ENCODE measurements at regions not wholly inside any gene's neighbourhood (a gene's known extent, or its start where the extent isn't known, plus 50 kb on each side); places are given as distances from the start of the nearest gene placed in this dataset.

GRCh38 chr5:60257596-60258271 is 364.2 kb upstream of the PDE4D start:
- Mint-ChIP-seq H3K36me3 (ENCODE audit: low read depth) (no peaks in the 10 kb centered on the region), H3K4me1 (peaks cover 3% of the 10 kb centered on the region)

GRCh38 chr5:60256546-60256945 is 363.0 kb upstream of the PDE4D start:
- Mint-ChIP-seq H3K27ac (no peak overlapping the region), H3K9me3 (no peaks in the 10 kb centered on the region), H3K27me3 (ENCODE audit: low read depth, poor library complexity) (peaks cover 4% of the 10 kb centered on the region), H3K4me1 (no peaks in the 10 kb centered on the region), H3K36me3 (ENCODE audit: low read depth) (no peaks in the 10 kb centered on the region), H3K4me3 (no peak overlapping the region)
- no peak for DNase-seq
- no peak for TF ChIP-seq CTCF (IDR thresholded peaks at IDR 0.05)

More at GRCh38 chr5:60257596-60258271, 364.2 kb upstream of the PDE4D start:
- H3K27ac Mint-ChIP-seq, result no peak overlapping the region
- H3K9me3 Mint-ChIP-seq, result no peaks in the 10 kb centered on the region
- no peak overlapping the region for H3K4me3 Mint-ChIP-seq
- no peak for DNase-seq
- no peak for TF ChIP-seq CTCF (IDR thresholded peaks at IDR 0.05)
- peaks cover 4% of the 10 kb centered on the region for H3K27me3 Mint-ChIP-seq (ENCODE audit: low read depth, poor library complexity)

- Mint-ChIP-seq H3K4me3 (no peak overlapping the region), H3K27ac (no peak overlapping the region), H3K36me3 (ENCODE audit: low read depth) (no peaks in the 10 kb centered on the region), H3K9me3 (peaks cover 2% of the 10 kb centered on the region), H3K27me3 (ENCODE audit: low read depth, poor library complexity) (no peaks in the 10 kb centered on the region), H3K4me1 (no peaks in the 10 kb centered on the region)
- no peak for TF ChIP-seq CTCF (IDR thresholded peaks at IDR 0.05)
- DNase-seq, result no peak
These were observed 355.4 kb upstream of the PDE4D start for GRCh38 chr5:60248901-60249300.

GRCh38 chr5:60243713-60244112 is 350.2 kb upstream of the PDE4D start:
- Mint-ChIP-seq H3K27me3 (ENCODE audit: low read depth, poor library complexity) (no peaks in the 10 kb centered on the region), H3K27ac (no peak overlapping the region), H3K36me3 (ENCODE audit: low read depth) (no peaks in the 10 kb centered on the region), H3K4me3 (no peak overlapping the region), H3K4me1 (no peaks in the 10 kb centered on the region), H3K9me3 (peaks cover 24% of the 10 kb centered on the region)
- DNase-seq, result no peak
- TF ChIP-seq CTCF (IDR thresholded peaks at IDR 0.05), result no peak

GRCh38 chr5:60232036-60232795 is 338.7 kb upstream of the PDE4D start:
- H3K27me3 Mint-ChIP-seq (ENCODE audit: low read depth, poor library complexity), result no peaks in the 10 kb centered on the region
- no peak overlapping the region for H3K4me3 Mint-ChIP-seq
- no peak for DNase-seq
- H3K36me3 Mint-ChIP-seq (ENCODE audit: low read depth), result no peaks in the 10 kb centered on the region
- no peak for TF ChIP-seq CTCF (IDR thresholded peaks at IDR 0.05)
- H3K4me1 Mint-ChIP-seq, result no peaks in the 10 kb centered on the region
- H3K9me3 Mint-ChIP-seq, result no peaks in the 10 kb centered on the region
- no peak overlapping the region for H3K27ac Mint-ChIP-seq
